Ascending aorta (tissue), 2 donors: ENCODE measurements at regions not wholly inside any gene's neighbourhood (a gene's known extent, or its start where the extent isn't known, plus 50 kb on each side); places are given as distances from the start of the nearest gene placed in this dataset.
"Not testable (repeated sequence)": the region's sequence is repeated elsewhere in the genome, so short reads cannot be mapped to it uniquely, and the experiment has no call there.

Experiments used
- DNase-seq, 2 donors: peaks; one replicate each; pipeline ENCODE4 v3.0.0-alpha.2; 2019; ENCODE audit warnings: low spot score in 2 of 2
- H3K27ac ChIP-seq, 2 donors: fragments of 200-600 bp; sonication (generic); one replicate each; pipeline ENCODE4 v1.5.1; 2016 to 2017; ENCODE audit warnings: mild to moderate bottlenecking in 1 of 2
- H3K27me3 ChIP-seq: fragments of 200-600 bp; sonication (generic); one replicate; pipeline ENCODE4 v1.5.1; 2017
- H3K36me3 ChIP-seq, 2 donors: fragments of 200-600 bp; sonication (generic); one replicate each; pipeline ENCODE4 v1.5.1; 2016
- H3K4me1 ChIP-seq, 2 donors: fragments of 200-600 bp; sonication (generic); one replicate each; pipeline ENCODE4 v1.5.1; 2016 to 2017; ENCODE audit warnings: mild to moderate bottlenecking in 1 of 2
- H3K4me3 ChIP-seq, 2 donors: fragments of 200-600 bp; sonication (generic); one replicate each; pipeline ENCODE4 v1.5.1; 2016 to 2017; ENCODE audit warnings: mild to moderate bottlenecking in 1 of 2
- H3K9me3 ChIP-seq, 2 donors: fragments of 200-600 bp; sonication (generic); one replicate each; pipeline ENCODE4 v1.5.1; 2016
- CTCF ChIP-seq, 3 experiments: fragments of 200-600 bp in 2 of 3; fragments of 450-650 bp in 1 of 3; sonication (generic) in 2 of 3; IDR thresholded peaks; one replicate each; pipeline ENCODE4 v1.5.1; 2016 to 2019; ENCODE audit warnings: antibody characterized with exemption in 3 of 3, mild to moderate bottlenecking in 1 of 3, moderate library complexity in 1 of 3
- intact Hi-C: fragments of 100-400 bp; cut with DNase I; formaldehyde crosslinking; loops from one replicate; pipeline ENCODE4 v1.15.1; 2023

GRCh38 chr13:54424344-54424743 is 1395.7 kb downstream of the OLFM4 start:
- no peak for DNase-seq
- no peak overlapping the region for H3K4me3 ChIP-seq

DNA sequence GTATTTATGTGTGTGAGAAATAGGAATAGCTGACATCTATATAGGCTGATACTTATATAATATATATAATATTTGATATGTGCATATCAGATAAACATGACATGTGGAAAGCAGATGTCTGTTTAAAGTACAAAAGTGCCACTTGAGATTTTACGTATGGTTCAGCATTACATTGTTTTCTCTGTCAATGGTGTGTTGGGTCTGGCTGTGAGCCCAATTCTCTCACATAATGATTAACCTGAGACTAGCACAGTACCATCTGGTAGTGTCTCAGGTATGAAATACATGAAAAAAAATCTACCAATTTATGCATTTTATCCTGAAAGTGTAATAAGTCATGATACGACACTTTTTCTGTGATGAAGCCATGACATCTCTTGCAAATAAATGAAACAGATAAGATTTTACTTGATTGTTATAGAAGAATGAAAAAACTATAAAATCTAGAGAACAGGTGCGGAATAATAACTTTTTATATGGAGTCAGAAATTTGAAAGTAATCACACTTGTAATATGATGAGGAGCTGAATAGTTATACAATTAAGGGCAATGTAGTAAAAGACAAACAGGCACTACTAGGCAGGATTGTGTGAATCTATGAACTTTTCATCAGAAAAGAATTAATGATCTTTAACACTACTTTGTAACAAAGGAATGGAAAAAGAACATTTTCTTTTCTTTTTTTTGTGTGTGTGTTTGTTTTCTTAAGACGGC is 1405.0 kb downstream of the OLFM4 start:
- Histone ChIP-seq H3K36me3 (no peaks in the 10 kb centered on the region), H3K9me3 (no peaks in the 10 kb centered on the region), H3K4me3 (no peak overlapping the region), H3K4me1 (no peaks in the 10 kb centered on the region), H3K27ac (no peak overlapping the region), H3K27me3 (no peaks in the 10 kb centered on the region)
- DNase-seq, result no peak
- intact Hi-C loops, result no loop called here
- TF ChIP-seq CTCF (IDR thresholded peaks at IDR 0.05), result no peak

More at GRCh38 chr13:54424344-54424743, 1395.7 kb downstream of the OLFM4 start:
- no peak for TF ChIP-seq CTCF (IDR thresholded peaks at IDR 0.05)
- Histone ChIP-seq H3K4me1 (no peaks in the 10 kb centered on the region), H3K36me3 (no peaks in the 10 kb centered on the region), H3K27ac (no peak overlapping the region), H3K27me3 (no peaks in the 10 kb centered on the region), H3K9me3 (no peaks in the 10 kb centered on the region)
- intact Hi-C loops, result no loop called here

GRCh38 chr13:54440853-54441400 is 1412.3 kb downstream of the OLFM4 start:
- H3K27ac ChIP-seq, H3K36me3 ChIP-seq, DNase-seq, intact Hi-C loops, H3K9me3 ChIP-seq, H3K4me3 ChIP-seq, H3K27me3 ChIP-seq, H3K4me1 ChIP-seq: not testable (repeated sequence)

DNA sequence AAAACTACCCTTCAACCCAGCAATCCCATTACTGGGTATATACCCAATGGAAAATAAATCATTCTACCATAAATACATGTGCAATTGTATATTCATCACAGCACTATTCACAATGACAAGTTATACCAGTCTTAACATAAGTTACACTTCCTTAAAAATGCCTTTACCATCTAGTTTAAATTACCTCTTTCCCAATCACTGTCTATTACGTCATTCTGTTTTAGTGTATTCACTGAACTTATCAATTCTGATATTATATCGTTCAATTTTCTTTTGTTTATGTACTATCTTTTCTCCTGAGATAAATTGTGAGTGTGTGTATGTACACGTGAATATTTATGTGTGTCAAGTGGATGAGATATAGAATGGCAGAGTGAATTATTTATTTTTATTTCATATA is 1416.8 kb downstream of the OLFM4 start:
- H3K9me3 ChIP-seq, result no peaks in the 10 kb centered on the region
- no peaks in the 10 kb centered on the region for H3K27me3 ChIP-seq
- H3K4me3 ChIP-seq, result no peak overlapping the region
- no peaks in the 10 kb centered on the region for H3K4me1 ChIP-seq
- intact Hi-C loops, result no loop called here
- TF ChIP-seq CTCF (IDR thresholded peaks at IDR 0.05), result no peak
- no peaks in the 10 kb centered on the region for H3K36me3 ChIP-seq
- no peak overlapping the region for H3K27ac ChIP-seq
- DNase-seq, result no peak

DNA sequence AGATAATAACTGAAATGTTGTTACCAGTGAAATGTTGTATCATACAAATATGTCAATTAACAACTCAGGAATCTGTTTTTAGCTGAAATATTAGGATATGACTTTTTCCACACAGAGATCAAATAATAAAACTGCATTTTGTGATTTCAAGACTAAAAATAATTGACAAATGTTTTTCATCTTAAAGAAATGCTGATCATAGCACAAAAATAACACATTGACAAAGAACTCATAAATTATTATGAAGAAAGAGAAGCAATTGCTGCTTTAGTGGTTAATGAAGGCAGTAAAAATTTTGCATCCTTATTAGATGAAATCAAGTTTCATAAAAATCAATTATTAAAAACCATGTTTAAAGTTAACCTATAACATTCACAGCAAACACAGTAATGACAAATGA is 1417.3 kb downstream of the OLFM4 start:
- DNase-seq, result no peak
- Histone ChIP-seq H3K4me1 (no peaks in the 10 kb centered on the region), H3K9me3 (no peaks in the 10 kb centered on the region), H3K27me3 (no peaks in the 10 kb centered on the region), H3K36me3 (no peaks in the 10 kb centered on the region), H3K27ac (no peak overlapping the region), H3K4me3 (no peak overlapping the region)
- intact Hi-C loops, result no loop called here
- no peak for TF ChIP-seq CTCF (IDR thresholded peaks at IDR 0.05)

- TF ChIP-seq CTCF (IDR thresholded peaks at IDR 0.05), result no peak
- intact Hi-C loops, result no loop called here
- Histone ChIP-seq H3K4me3 (no peak overlapping the region), H3K9me3 (no peaks in the 10 kb centered on the region), H3K27me3 (no peaks in the 10 kb centered on the region), H3K27ac (no peak overlapping the region), H3K4me1 (no peaks in the 10 kb centered on the region), H3K36me3 (no peaks in the 10 kb centered on the region)
- DNase-seq, result no peak
Measured at GRCh38 chr13:54449922-54450321, 1421.3 kb downstream of the OLFM4 start.
